ENCODE measurements at regions not wholly inside any gene's neighbourhood (a gene's known extent, or its start where the extent isn't known, plus 50 kb on each side); places are given as distances from the start of the nearest gene placed in this dataset.

DNA sequence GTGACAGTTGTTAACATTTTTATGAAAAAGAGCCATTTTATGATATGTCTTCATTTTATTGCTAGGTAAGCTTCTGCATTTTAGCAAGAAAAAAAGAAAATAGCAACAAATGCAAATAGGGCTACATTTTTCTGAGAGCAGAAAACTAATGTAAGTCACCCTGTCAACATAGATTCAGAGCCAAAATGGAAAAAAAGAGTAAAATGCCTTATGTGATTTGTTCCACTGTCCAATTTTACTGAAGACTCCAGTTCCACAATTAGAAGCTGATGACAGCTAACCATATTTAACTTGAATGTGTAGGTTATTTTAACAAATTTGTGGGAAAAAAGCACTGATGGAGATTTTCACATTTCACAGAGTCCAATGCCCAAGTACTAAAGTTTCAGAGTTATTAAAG, 772.3 kb downstream of the FAT4 start:
- no peak overlapping the region for H3K4me2 ChIP-seq (ENCODE audit: low read length)
- no peaks in the 10 kb centered on the region for H3K4me1 ChIP-seq (ENCODE audit: control insufficient read depth, low read length)
- H3K4me3 ChIP-seq (ENCODE audit: low read length), result no peak overlapping the region
- no peaks in the 10 kb centered on the region for H3K36me3 ChIP-seq (ENCODE audit: control insufficient read depth, low read length)
- H4K20me1 ChIP-seq (ENCODE audit: control insufficient read depth, insufficient read depth, low read depth, low read length), result no peaks in the 10 kb centered on the region
- no peaks in the 10 kb centered on the region for H3F3A ChIP-seq (ENCODE audit: control insufficient read depth, insufficient read depth)
- no peaks in the 10 kb centered on the region for H3K9me3 ChIP-seq (ENCODE audit: control insufficient read depth, insufficient read depth, low read length)
- no peaks in the 10 kb centered on the region for H3K9me2 ChIP-seq (replicated peaks; ENCODE audit: control insufficient read depth, low read length)
- H3K27me3 ChIP-seq (ENCODE audit: control insufficient read depth, low read length), result no peaks in the 10 kb centered on the region
- TF ChIP-seq, protein P1, sequence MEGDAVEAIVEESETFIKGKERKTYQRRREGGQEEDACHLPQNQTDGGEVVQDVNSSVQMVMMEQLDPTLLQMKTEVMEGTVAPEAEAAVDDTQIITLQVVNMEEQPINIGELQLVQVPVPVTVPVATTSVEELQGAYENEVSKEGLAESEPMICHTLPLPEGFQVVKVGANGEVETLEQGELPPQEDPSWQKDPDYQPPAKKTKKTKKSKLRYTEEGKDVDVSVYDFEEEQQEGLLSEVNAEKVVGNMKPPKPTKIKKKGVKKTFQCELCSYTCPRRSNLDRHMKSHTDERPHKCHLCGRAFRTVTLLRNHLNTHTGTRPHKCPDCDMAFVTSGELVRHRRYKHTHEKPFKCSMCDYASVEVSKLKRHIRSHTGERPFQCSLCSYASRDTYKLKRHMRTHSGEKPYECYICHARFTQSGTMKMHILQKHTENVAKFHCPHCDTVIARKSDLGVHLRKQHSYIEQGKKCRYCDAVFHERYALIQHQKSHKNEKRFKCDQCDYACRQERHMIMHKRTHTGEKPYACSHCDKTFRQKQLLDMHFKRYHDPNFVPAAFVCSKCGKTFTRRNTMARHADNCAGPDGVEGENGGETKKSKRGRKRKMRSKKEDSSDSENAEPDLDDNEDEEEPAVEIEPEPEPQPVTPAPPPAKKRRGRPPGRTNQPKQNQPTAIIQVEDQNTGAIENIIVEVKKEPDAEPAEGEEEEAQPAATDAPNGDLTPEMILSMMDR (IDR thresholded peaks at IDR 0.05; ENCODE audit: low read depth, low read length, poor library complexity, severe bottlenecking), result no peak
- TF ChIP-seq EZH2phosphoT487 (IDR thresholded peaks at IDR 0.05; ENCODE audit: borderline replicate concordance, low read length), result no peak
- H3K27ac ChIP-seq (ENCODE audit: low read depth, low read length), result no peak overlapping the region
- H3K79me2 ChIP-seq (ENCODE audit: control insufficient read depth, low read length), result no peaks in the 10 kb centered on the region

DNA sequence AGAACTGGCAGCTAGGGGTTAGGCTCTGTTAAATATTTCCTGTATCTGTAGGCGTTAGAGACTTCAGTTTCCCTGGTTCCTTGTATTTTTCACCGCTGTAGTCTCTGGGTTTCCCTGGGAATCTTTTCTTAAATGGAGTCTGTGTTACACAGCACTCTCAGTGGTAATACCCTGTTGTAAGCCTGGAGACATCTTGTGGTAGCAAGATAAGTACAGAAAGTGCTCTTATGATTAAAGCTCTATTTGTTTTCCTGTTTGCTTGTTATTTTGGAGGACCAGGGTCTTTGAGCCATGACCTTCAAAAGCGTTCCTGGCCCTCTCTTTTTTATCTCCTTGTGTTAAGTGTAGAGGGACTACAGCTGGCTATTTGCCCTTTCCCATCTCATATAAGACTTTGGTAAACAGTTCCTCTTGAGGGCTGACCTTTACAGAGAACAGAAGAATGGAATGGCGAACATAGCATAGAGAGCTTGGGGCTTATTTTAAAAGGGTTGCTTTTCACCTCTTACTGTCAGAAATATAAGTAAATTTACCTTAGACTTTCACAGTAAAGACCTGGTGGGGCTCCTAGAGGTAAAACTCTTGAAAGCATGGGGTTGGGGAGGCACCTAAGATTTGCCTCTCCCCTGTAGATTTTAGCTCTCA, 782.5 kb downstream of the FAT4 start:
- H4K20me1 ChIP-seq (ENCODE audit: control insufficient read depth, insufficient read depth, low read depth, low read length), result no peaks in the 10 kb centered on the region
- no peaks in the 10 kb centered on the region for H3K36me3 ChIP-seq (ENCODE audit: control insufficient read depth, low read length)
- H3K4me2 ChIP-seq (ENCODE audit: low read length), result no peak overlapping the region
- H3K27ac ChIP-seq (ENCODE audit: low read depth, low read length), result no peak overlapping the region
- TF ChIP-seq EZH2phosphoT487 (IDR thresholded peaks at IDR 0.05; ENCODE audit: borderline replicate concordance, low read length), result no peak
- TF ChIP-seq, protein P1 (IDR thresholded peaks at IDR 0.05; ENCODE audit: low read depth, low read length, poor library complexity, severe bottlenecking), result no peak
- H3F3A ChIP-seq (ENCODE audit: control insufficient read depth, insufficient read depth), result no peaks in the 10 kb centered on the region
- H3K4me3 ChIP-seq (ENCODE audit: low read length), result no peak overlapping the region
- no peaks in the 10 kb centered on the region for H3K4me1 ChIP-seq (ENCODE audit: control insufficient read depth, low read length)
- H3K9me2 ChIP-seq (replicated peaks; ENCODE audit: control insufficient read depth, low read length), result no peaks in the 10 kb centered on the region
- H3K27me3 ChIP-seq (ENCODE audit: control insufficient read depth, low read length), result no peaks in the 10 kb centered on the region
- H3K79me2 ChIP-seq (ENCODE audit: control insufficient read depth, low read length), result no peaks in the 10 kb centered on the region
- no peaks in the 10 kb centered on the region for H3K9me3 ChIP-seq (ENCODE audit: control insufficient read depth, insufficient read depth, low read length)

DNA sequence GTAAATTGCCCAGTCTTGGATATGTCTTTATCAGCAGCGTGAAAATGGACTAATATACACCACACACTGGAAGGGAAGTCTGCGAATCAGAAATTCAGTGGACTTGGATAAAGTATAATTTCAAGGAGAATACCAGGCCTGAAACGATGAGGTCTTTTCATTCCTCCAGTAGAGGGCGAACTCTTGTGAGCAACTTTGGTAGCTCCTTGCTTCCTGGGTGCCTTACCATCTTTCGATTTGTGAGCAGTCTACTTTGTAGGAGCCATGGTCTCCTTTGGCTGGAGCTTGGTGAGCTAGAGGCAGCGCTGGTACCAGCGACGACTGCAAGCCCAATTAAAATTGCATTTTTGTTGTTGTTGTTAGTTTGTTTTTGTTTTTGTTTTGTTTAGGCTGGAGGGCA, 791.9 kb downstream of the FAT4 start:
- Histone ChIP-seq H3K27me3 (ENCODE audit: control insufficient read depth, low read length) (no peaks in the 10 kb centered on the region), H3K9me3 (ENCODE audit: control insufficient read depth, insufficient read depth, low read length) (no peaks in the 10 kb centered on the region), H3K4me3 (ENCODE audit: low read length) (no peak overlapping the region), H3K4me2 (ENCODE audit: low read length) (no peak overlapping the region), H3K9me2 (replicated peaks; ENCODE audit: control insufficient read depth, low read length) (no peaks in the 10 kb centered on the region), H3K36me3 (ENCODE audit: control insufficient read depth, low read length) (no peaks in the 10 kb centered on the region), H3K79me2 (ENCODE audit: control insufficient read depth, low read length) (no peaks in the 10 kb centered on the region), H3K4me1 (ENCODE audit: control insufficient read depth, low read length) (no peaks in the 10 kb centered on the region), H3F3A (ENCODE audit: control insufficient read depth, insufficient read depth) (no peaks in the 10 kb centered on the region), H4K20me1 (ENCODE audit: control insufficient read depth, insufficient read depth, low read depth, low read length) (no peaks in the 10 kb centered on the region), H3K27ac (ENCODE audit: low read depth, low read length) (no peak overlapping the region)
- TF ChIP-seq, protein P1 (IDR thresholded peaks at IDR 0.05; ENCODE audit: low read depth, low read length, poor library complexity, severe bottlenecking), result peak; percentile 42
- TF ChIP-seq EZH2phosphoT487 (IDR thresholded peaks at IDR 0.05; ENCODE audit: borderline replicate concordance, low read length), result no peak
